MM.1S (cell line): ENCODE measurements at regions not wholly inside any gene's neighbourhood (a gene's known extent, or its start where the extent isn't known, plus 50 kb on each side); places are given as distances from the start of the nearest gene placed in this dataset.

Source experiments
- CTCF ChIP-seq: fragments of 300-600 bp; sonication (generic); IDR thresholded peaks from 2 replicates; pipeline ENCODE4 v1.5.1; 2016; ENCODE audit warnings: antibody characterized with exemption, low read length, mixed read lengths
- EZH2 ChIP-seq: fragments of 300-600 bp; sonication (generic); optimal IDR thresholded peaks from 2 replicates; pipeline ENCODE3; 2017; ENCODE audit warnings: low read depth, mild to moderate bottlenecking, antibody characterized with exemption, low read length, mixed read lengths

GRCh38 chr13:73922493-73923393 is 211.5 kb downstream of the KLF12 start:
- TF ChIP-seq CTCF (no peak), EZH2 (no peak)
